ENCODE measurements at regions not wholly inside any gene's neighbourhood (a gene's known extent, or its start where the extent isn't known, plus 50 kb on each side); places are given as distances from the start of the nearest gene placed in this dataset.

- no peak for FAIRE-seq
Measured at GRCh38 chr12:90193500-90193899, 484.9 kb upstream of the ATP2B1 start.

GRCh38 chr12:90188857-90189256 lies 480.2 kb upstream of the ATP2B1 start:
- FAIRE-seq: no peak

- no peak for FAIRE-seq
Measured at GRCh38 chr12:90183201-90183600, 474.6 kb upstream of the ATP2B1 start.

GRCh38 chr12:90181216-90181615 lies 472.6 kb upstream of the ATP2B1 start:
- no peak for FAIRE-seq

- no peak for FAIRE-seq
Measured at GRCh38 chr12:90174956-90175355, 466.3 kb upstream of the ATP2B1 start.

- no peak for FAIRE-seq
Measured at GRCh38 chr12:90174198-90174510, 465.5 kb upstream of the ATP2B1 start.

- no peak for FAIRE-seq
Measured at GRCh38 chr12:90173499-90174197, 465.0 kb upstream of the ATP2B1 start.

- FAIRE-seq: no peak
Measured at GRCh38 chr12:90172524-90172923, 463.9 kb upstream of the ATP2B1 start.

- FAIRE-seq: no peak
Measured at GRCh38 chr12:90170740-90171139, 462.1 kb upstream of the ATP2B1 start.

GRCh38 chr12:90167518-90168208 lies 459.0 kb upstream of the ATP2B1 start:
- no peak for FAIRE-seq

GRCh38 chr12:90166671-90167070 lies 458.0 kb upstream of the ATP2B1 start:
- no peak for FAIRE-seq

GRCh38 chr12:90166012-90166411 lies 457.4 kb upstream of the ATP2B1 start:
- FAIRE-seq: no peak

- no peak for FAIRE-seq
Measured at GRCh38 chr12:90163975-90164374, 455.3 kb upstream of the ATP2B1 start.

GRCh38 chr12:90153827-90154226 lies 445.2 kb upstream of the ATP2B1 start:
- FAIRE-seq: no peak

- FAIRE-seq: no peak
Measured at GRCh38 chr12:90152897-90153624, 444.4 kb upstream of the ATP2B1 start.

- no peak for FAIRE-seq
Measured at GRCh38 chr12:90151491-90152015, 442.9 kb upstream of the ATP2B1 start.

- FAIRE-seq: no peak
Measured at GRCh38 chr12:90149453-90149852, 440.8 kb upstream of the ATP2B1 start.

- no peak for FAIRE-seq
Measured at GRCh38 chr12:90129366-90130030, 420.9 kb upstream of the ATP2B1 start.

- FAIRE-seq: no peak
Measured at GRCh38 chr12:90128526-90128925, 419.9 kb upstream of the ATP2B1 start.

GRCh38 chr12:90126125-90126524 lies 417.5 kb upstream of the ATP2B1 start:
- no peak for FAIRE-seq

- FAIRE-seq: no peak
Measured at GRCh38 chr12:90124914-90125313, 416.3 kb upstream of the ATP2B1 start.

- FAIRE-seq: no peak
Measured at GRCh38 chr12:90124289-90124688, 415.7 kb upstream of the ATP2B1 start.

- FAIRE-seq: no peak
Measured at GRCh38 chr12:90122681-90123080, 414.0 kb upstream of the ATP2B1 start.

Data from G401.6 (cell line).